ENCODE measurements at regions not wholly inside any gene's neighbourhood (a gene's known extent, or its start where the extent isn't known, plus 50 kb on each side); places are given as distances from the start of the nearest gene placed in this dataset.

GRCh38 chr11:36774603-36775002 lies 176.6 kb upstream of the RAG2 start:
- Histone ChIP-seq H3K4me3 (no peak overlapping the region), H3K9me3 (no peaks in the 10 kb centered on the region), H3K27ac (no peak overlapping the region), H3K4me2 (no peak overlapping the region), H3K4me1 (no peaks in the 10 kb centered on the region)
- ChIA-PET CTCF (interaction anchor here (0.9 kb wide), 1 partner anchor 27 kb away, joined by 3 read pairs; no protein-coding TSS in a partner anchor), POLR2A (no interaction called here)
- 3% methylated on average over 1 of the region's 1 CpG for WGBS (ENCODE audit: missing lambda C conversion rate)
- no peak for DNase-seq (ENCODE audit: low read depth in 1 of 2, low spot score in 1 of 2)
- FAIRE-seq, result no peak
- ATAC-seq, result no peak
- TF ChIP-seq HOXB5 (CRISPR knock-in tag; IDR thresholded peaks at IDR 0.05) (no peak), CHD2 (IDR thresholded peaks at IDR 0.05; ENCODE audit: low read length, partially characterized antibody) (no peak), FOSL2 (IDR thresholded peaks at IDR 0.05) (no peak), FOSL2 (CRISPR knock-in tag; IDR thresholded peaks at IDR 0.05) (no peak), NPAS2 (CRISPR knock-in tag; IDR thresholded peaks at IDR 0.05; ENCODE audit: borderline replicate concordance) (no peak), MAFK (IDR thresholded peaks at IDR 0.05; ENCODE audit: partially characterized antibody) (no peak), EP300 (IDR thresholded peaks at IDR 0.05) (no peak), SMC3 (IDR thresholded peaks at IDR 0.05) (no peak), EHMT2 (IDR thresholded peaks at IDR 0.05; ENCODE audit: low read depth) (no peak), SREBF2 (IDR thresholded peaks at IDR 0.05) (no peak), KDM1A (IDR thresholded peaks at IDR 0.05; ENCODE audit: low read depth) (no peak), CBX2 (IDR thresholded peaks at IDR 0.05; ENCODE audit: borderline replicate concordance, low read depth) (no peak), NR3C1 (IDR thresholded peaks at IDR 0.05) (no peak), RFX5 (IDR thresholded peaks at IDR 0.05) (no peak), CBX8 (IDR thresholded peaks at IDR 0.05) (no peak), TFCP2L1 (CRISPR knock-in tag; IDR thresholded peaks at IDR 0.05) (no peak), MYC (IDR thresholded peaks at IDR 0.05; ENCODE audit: borderline replicate concordance, low read length) (no peak), EHF (CRISPR knock-in tag; IDR thresholded peaks at IDR 0.05) (no peak)

GRCh38 chr11:36763187-36763586 lies 165.2 kb upstream of the RAG2 start:
- Histone ChIP-seq H3K27ac (no peak overlapping the region), H3K4me3 (no peak overlapping the region), H3K4me2 (no peak overlapping the region), H3K4me1 (no peaks in the 10 kb centered on the region), H3K9me3 (no peaks in the 10 kb centered on the region)
- no peak for ATAC-seq
- 3% methylated on average over 1 of the region's 1 CpG for WGBS (ENCODE audit: missing lambda C conversion rate)
- DNase-seq (ENCODE audit: low read depth in 1 of 2, low spot score in 1 of 2), result no peak
- POLR2A ChIA-PET, result no interaction called here
- CTCF ChIA-PET, result no interaction called here
- no peak for TF ChIP-seq RAD21 (conservative IDR thresholded peaks at IDR 0.05 in 1 of 2, IDR thresholded peaks at IDR 0.05 in 1 of 2)
- TF ChIP-seq TP53 (CRISPR knock-in tag; IDR thresholded peaks at IDR 0.05), result no peak
- TF ChIP-seq, protein P1, sequence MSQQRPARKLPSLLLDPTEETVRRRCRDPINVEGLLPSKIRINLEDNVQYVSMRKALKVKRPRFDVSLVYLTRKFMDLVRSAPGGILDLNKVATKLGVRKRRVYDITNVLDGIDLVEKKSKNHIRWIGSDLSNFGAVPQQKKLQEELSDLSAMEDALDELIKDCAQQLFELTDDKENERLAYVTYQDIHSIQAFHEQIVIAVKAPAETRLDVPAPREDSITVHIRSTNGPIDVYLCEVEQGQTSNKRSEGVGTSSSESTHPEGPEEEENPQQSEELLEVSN (IDR thresholded peaks at IDR 0.05; ENCODE audit: borderline replicate concordance, low read depth), result no peak
- TF ChIP-seq MAFK (IDR thresholded peaks at IDR 0.05; ENCODE audit: partially characterized antibody), result no peak
- no peak for TF ChIP-seq KDM1A (IDR thresholded peaks at IDR 0.05; ENCODE audit: low read depth)
- TF ChIP-seq MYC (IDR thresholded peaks at IDR 0.05; ENCODE audit: borderline replicate concordance, low read length), result no peak
- no peak for TF ChIP-seq ZFP36 (IDR thresholded peaks at IDR 0.05; ENCODE audit: borderline replicate concordance, partially characterized antibody)
- TF ChIP-seq REST (IDR thresholded peaks at IDR 0.05), result no peak
- no peak for FAIRE-seq
